ENCODE measurements at regions not wholly inside any gene's neighbourhood (a gene's known extent, or its start where the extent isn't known, plus 50 kb on each side); places are given as distances from the start of the nearest gene placed in this dataset.

DNA sequence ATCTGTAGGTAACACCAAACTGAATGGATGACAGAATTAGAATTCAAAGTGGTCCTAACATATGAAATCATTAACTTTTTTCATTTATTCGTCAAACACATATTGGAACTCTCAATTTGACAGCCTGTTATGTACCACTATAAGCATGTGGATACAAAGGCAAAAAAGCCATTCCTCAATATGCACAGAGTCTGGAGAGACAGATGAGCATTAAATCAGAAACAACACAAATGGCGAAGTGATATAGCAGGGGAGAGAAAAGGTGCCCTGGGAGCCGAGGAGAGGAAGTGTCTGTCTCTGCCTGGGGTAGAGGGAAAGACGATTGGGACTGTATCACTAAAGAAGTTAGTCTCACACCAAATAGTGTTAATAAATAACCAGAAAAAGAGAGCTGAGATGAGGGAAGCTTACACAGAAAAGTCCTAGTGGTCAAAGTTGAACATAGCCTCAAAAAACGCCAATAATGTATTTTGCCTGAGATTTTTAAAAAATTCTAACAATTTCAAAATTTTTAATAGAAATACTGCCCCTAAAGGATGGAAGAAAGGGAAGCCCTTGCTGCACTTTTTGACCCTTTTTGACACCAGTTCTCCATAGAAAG, 417.5 kb downstream of the TUSC7 start:
- DNase-seq (ENCODE audit: insufficient read length, low spot score) (no peak), FAIRE-seq (no peak)
- TF ChIP-seq, protein P1, sequence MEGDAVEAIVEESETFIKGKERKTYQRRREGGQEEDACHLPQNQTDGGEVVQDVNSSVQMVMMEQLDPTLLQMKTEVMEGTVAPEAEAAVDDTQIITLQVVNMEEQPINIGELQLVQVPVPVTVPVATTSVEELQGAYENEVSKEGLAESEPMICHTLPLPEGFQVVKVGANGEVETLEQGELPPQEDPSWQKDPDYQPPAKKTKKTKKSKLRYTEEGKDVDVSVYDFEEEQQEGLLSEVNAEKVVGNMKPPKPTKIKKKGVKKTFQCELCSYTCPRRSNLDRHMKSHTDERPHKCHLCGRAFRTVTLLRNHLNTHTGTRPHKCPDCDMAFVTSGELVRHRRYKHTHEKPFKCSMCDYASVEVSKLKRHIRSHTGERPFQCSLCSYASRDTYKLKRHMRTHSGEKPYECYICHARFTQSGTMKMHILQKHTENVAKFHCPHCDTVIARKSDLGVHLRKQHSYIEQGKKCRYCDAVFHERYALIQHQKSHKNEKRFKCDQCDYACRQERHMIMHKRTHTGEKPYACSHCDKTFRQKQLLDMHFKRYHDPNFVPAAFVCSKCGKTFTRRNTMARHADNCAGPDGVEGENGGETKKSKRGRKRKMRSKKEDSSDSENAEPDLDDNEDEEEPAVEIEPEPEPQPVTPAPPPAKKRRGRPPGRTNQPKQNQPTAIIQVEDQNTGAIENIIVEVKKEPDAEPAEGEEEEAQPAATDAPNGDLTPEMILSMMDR (IDR thresholded peaks at IDR 0.05; ENCODE audit: insufficient read depth, missing control alignments) = no peak

DNA sequence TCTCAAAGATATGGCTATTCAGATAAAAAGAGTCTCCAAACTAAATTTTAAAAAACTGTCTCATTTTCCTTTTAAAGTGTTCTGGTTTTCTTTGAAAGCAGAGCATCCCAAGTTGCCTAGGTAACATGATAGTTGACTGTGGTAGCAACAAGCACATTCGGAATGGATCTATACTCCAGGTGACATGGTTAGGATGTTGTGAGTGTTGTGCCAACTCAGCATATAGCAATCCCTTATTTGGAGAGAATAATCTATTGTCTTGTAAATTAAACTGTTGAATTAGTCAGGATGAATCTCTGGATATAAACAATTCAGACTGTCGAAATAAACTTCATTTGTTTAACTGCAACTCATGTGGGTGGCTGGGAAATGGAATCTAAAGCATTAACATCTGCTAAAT, 418.6 kb downstream of the TUSC7 start:
- no peak for DNase-seq (ENCODE audit: insufficient read length, low spot score)
- no peak for FAIRE-seq
- TF ChIP-seq, protein P1 (IDR thresholded peaks at IDR 0.05; ENCODE audit: insufficient read depth, missing control alignments) = no peak

DNA sequence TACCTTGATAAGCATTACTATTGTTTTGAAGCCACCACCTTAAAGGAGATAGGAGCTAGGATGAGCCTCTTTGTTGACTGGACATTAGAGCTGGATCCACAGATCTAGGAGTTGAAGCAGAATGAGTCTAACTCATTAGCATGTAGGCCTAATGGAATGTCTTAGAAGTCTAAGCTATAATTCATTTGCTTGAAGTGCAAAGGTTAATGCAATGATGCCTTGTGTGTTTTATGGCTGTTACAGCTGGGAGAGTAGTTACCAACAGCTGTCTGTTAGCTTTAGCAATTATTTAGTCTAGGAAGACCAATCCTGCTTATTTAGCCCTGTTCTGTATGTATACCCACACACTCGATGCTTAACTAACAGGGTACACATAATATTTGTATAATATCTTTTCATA, 419.3 kb downstream of the TUSC7 start:
- DNase-seq (ENCODE audit: insufficient read length, low spot score) = no peak
- TF ChIP-seq, protein P1 (IDR thresholded peaks at IDR 0.05; ENCODE audit: insufficient read depth, missing control alignments) = no peak
- no peak for FAIRE-seq

DNA sequence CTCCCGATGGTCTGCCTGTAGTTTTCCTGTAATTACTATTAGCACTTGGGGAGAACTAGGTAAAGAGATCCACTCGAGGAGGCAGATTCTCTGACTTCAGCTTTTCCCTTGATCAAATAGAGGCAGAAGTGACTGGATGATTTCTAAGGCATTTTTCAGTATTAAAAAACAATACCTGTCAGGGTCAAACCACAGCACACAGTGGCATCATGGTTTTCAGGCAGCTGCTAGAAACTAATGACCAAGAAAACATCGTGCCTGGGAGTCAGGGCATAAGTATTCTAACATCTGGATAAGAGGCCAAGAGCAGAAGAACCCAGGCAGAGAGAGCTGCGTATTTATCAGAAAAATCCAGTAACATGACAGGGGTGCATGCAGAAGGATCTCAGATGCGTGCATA, 419.9 kb downstream of the TUSC7 start:
- DNase-seq (ENCODE audit: insufficient read length, low spot score) (no peak), FAIRE-seq (no peak)
- TF ChIP-seq, protein P1 (IDR thresholded peaks at IDR 0.05; ENCODE audit: insufficient read depth, missing control alignments) = no peak

DNA sequence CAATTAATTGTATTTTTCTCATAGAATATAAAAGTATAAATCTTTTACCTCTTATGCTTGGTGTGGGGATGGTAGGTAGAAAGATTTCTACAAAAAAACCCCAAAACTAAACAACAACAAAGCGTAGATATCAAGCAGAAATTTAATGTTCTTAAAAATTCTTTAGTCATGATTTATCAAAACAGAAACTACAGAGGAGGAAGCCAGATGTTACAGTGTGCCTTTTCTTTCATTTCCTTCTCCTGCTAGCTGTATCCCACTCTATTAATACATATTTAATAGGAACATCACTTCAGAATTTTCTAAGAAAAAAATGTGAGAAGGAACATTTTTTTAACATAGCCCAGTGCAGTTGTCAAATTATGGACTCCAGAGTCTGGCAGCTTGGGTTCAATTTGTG, 420.6 kb downstream of the TUSC7 start:
- no peak for FAIRE-seq
- no peak for DNase-seq (ENCODE audit: insufficient read length, low spot score)
- TF ChIP-seq, protein P1 (IDR thresholded peaks at IDR 0.05; ENCODE audit: insufficient read depth, missing control alignments) = no peak

DNA sequence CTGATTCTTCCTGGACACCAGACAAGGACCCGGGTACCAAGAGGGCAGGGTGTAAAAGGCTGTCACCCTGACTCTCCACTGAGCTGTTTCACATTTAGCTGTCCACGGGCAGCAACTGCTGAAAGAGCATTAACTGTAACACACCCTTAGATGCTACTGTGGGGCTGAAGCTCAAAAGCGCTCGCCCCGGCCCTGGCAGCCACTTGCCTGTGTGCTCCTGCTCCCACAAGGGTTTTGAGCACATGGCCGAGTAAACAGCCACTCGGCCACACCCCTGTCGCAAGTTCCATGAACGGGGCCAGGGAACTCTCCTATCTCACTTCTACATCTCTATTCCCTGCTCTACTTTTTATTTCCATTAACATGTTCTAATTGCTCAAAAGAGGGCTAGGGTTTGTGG, 421.7 kb downstream of the TUSC7 start:
- DNase-seq (ENCODE audit: insufficient read length, low spot score) (no peak), FAIRE-seq (no peak)
- TF ChIP-seq, protein P1 (IDR thresholded peaks at IDR 0.05; ENCODE audit: insufficient read depth, missing control alignments) = no peak

DNA sequence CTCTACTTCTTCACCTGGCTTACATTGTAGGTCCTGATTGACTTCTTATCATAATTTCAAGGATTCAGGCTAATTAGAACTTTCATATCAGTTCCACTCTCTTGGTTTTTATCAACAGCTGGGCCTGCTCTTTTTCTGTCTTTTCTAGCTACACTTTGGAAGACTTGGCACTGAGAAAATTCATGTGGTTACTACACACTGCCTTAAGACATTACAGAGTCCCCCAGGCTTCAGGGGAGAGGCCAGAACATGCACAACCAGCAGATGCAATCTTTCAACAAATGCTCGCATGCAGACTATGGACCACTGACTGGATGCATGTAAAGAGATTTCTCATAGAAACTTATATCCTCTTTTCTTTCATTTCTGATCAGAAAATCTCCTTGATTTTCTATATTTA, 423.5 kb downstream of the TUSC7 start:
- no peak for FAIRE-seq
- no peak for DNase-seq (ENCODE audit: insufficient read length, low spot score)
- TF ChIP-seq, protein P1 (IDR thresholded peaks at IDR 0.05; ENCODE audit: insufficient read depth, missing control alignments) = no peak
